Activated naive CD4-positive, alpha-beta T cell treated with anti-CD3 and anti-CD28 coated beads, Interleukin-2, amount 50 U/mL, for 24 hours (primary cell): ENCODE measurements at regions not wholly inside any gene's neighbourhood (a gene's known extent, or its start where the extent isn't known, plus 50 kb on each side); places are given as distances from the start of the nearest gene placed in this dataset.
"Not testable (repeated sequence)": the region's sequence is repeated elsewhere in the genome, so short reads cannot be mapped to it uniquely, and the experiment has no call there.

Experiments
- H3K27ac Mint-ChIP-seq: one replicate; pipeline ENCODE4 v1.8.0; 2021; ENCODE audit warnings: mild to moderate bottlenecking, mixed read lengths
- H3K27me3 Mint-ChIP-seq: one replicate; pipeline ENCODE4 v1.8.0; 2021; ENCODE audit warnings: mixed read lengths
- H3K36me3 Mint-ChIP-seq: one replicate; pipeline ENCODE4 v1.8.0; 2021; ENCODE audit warnings: mixed read lengths
- H3K4me1 Mint-ChIP-seq: one replicate; pipeline ENCODE4 v1.8.0; 2021; ENCODE audit warnings: mixed read lengths
- H3K4me3 Mint-ChIP-seq: one replicate; pipeline ENCODE4 v1.8.0; 2021; ENCODE audit warnings: mild to moderate bottlenecking, mixed read lengths
- H3K9me3 Mint-ChIP-seq: one replicate; pipeline ENCODE4 v1.8.0; 2021; ENCODE audit warnings: mixed read lengths

- H3K27me3 Mint-ChIP-seq, H3K36me3 Mint-ChIP-seq, H3K4me1 Mint-ChIP-seq, H3K4me3 Mint-ChIP-seq, H3K27ac Mint-ChIP-seq, H3K9me3 Mint-ChIP-seq: not testable (repeated sequence)
These were observed 49.9 kb upstream of the NOTCH2NLA start for GRCh38 chr1:146278758-146279157.
